Caki2 (cell line): ENCODE measurements at regions not wholly inside any gene's neighbourhood (a gene's known extent, or its start where the extent isn't known, plus 50 kb on each side); places are given as distances from the start of the nearest gene placed in this dataset.
"Not testable (repeated sequence)": the region's sequence is repeated elsewhere in the genome, so short reads cannot be mapped to it uniquely, and the experiment has no call there.

ENCODE experiments used
- DNase-seq: peaks from one replicate; pipeline ENCODE4 v3.0.0-alpha.2; 2015; ENCODE audit warnings: low read depth
- in situ Hi-C: cut with HindIII; loops from 2 replicates; pipeline ENCODE4 v1.10.0; 2016; ENCODE audit warnings: low sequenced_read_pairs, low pct_unique_long_range_greater_than_20kb, mixed read lengths

GRCh38 chr2:190005513-190005912 is 57.0 kb downstream of the MSTN start:
- no peak for DNase-seq
- in situ Hi-C loops = no loop called here

DNA sequence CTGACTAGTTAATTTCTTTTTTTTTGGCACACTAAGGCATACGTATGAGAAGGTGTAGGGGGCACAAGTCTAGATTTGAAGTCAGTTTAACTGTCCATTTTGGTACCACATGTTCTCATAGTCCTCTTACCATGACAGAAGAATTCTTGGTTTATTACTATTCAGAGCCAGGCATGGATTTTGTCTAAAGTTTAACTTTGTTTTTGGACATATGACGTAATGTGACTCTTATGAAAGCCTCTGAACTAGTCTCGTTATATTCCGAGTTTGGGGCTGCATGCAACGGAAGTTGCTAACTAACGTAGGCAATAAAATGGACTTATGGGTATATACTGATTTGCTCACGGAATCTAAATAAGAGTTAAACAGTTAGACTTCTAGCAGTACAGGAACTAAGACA is 62.9 kb downstream of the MSTN start:
- DNase-seq = no peak
- in situ Hi-C loops = no loop called here

DNA sequence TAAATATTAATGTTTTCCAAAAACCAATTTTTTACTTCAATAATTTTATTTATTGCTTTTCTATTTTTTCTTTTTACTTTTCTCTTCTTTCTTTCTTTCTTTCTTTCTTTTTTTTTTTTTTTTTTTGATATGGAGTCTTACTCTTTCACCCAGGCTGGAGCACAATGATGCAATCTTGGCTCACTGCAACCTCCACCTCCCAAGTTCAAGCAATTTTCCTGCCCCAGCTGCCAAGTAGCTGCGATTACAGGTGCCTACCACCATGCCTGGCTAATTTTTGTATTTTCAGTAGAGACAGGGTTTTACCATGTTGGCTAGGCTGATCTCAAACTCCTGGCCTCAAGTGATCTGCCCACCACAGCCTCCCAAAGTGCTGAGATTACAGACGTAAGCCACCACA is 63.9 kb downstream of the MSTN start:
- in situ Hi-C loops, DNase-seq: not testable (repeated sequence)

- in situ Hi-C loops = no loop called here
- no peak for DNase-seq
These were observed 65.5 kb downstream of the MSTN start for GRCh38 chr2:189997016-189997415.

DNA sequence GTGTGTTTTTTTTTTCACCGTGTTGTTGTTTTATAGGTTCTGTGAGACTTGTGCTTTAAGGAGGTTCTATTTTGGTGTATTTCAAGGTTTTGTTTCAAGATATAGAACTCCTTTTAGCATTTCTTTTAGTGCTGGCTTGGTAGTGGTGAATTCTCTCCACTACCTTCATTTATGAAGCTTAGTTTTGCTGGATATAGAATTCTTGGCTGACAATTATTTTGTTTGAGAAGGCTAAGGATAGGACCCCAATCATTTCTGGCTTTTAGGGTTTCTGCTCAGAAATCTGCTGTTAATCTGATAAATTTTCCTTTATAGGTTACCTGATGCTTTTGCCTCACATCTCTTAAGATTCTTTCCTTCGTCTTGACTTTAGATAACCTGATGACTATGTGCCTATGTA is 66.8 kb downstream of the MSTN start:
- no peak for DNase-seq
- in situ Hi-C loops = no loop called here

- DNase-seq = no peak
These were observed 79.6 kb downstream of the MSTN start for GRCh38 chr2:189982780-189983394.

GRCh38 chr2:189982087-189982486 is 80.4 kb downstream of the MSTN start:
- no peak for DNase-seq
- in situ Hi-C loops = no loop called here

More at GRCh38 chr2:189982780-189983394, 79.6 kb downstream of the MSTN start:
- in situ Hi-C loops = no loop called here

GRCh38 chr2:189976488-189976887 is 86.0 kb downstream of the MSTN start:
- in situ Hi-C loops, DNase-seq: not testable (repeated sequence)

DNA sequence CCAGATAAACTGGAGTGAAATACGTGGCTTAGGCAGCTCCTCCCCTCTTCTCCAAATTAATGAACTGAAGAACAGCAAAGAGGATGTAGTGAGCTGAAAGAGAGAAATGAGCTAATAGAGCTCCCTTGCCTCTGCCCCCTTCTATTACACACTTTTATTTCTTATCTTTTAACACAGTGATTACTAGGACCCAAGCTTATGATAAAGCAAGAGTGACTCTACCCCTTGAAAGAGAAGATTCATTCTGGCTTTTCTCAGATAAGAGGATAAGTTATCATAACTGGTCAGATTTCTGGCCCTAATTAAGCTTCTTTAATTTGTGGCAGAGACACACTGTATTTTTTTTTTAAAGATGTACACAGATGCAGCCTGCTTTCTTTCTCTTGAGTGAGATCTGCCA is 102.2 kb downstream of the MSTN start:
- no peak for DNase-seq
- in situ Hi-C loops = no loop called here

GRCh38 chr2:189959450-189959849 is 103.1 kb downstream of the MSTN start:
- in situ Hi-C loops = no loop called here
- DNase-seq = no peak

DNA sequence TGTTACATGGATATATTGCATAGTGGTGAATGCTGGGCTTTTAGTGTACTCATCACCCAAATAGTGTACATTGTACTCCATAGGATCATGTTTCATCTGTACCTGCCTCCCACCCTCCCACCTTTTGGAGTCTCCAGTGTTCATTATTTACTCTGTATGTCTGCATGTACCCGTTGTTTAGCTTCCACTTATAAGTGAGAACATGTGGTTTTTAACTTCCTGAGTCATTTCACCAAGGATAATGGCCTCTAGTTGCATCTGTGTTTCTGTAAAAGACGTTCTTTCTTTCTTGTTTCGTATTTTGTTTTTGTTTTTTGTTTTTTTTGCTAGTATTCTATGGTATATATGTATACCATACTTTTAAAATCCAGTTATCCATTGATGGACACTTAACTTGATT is 107.5 kb downstream of the MSTN start:
- in situ Hi-C loops = no loop called here
- DNase-seq = no peak

GRCh38 chr2:189952536-189953109 is 109.9 kb downstream of the MSTN start:
- DNase-seq = no peak
- in situ Hi-C loops = no loop called here

GRCh38 chr2:189951791-189952535 is 110.6 kb downstream of the MSTN start:
- in situ Hi-C loops = no loop called here
- no peak for DNase-seq

GRCh38 chr2:189943009-189943408 is 119.5 kb downstream of the MSTN start:
- in situ Hi-C loops = no loop called here

DNA sequence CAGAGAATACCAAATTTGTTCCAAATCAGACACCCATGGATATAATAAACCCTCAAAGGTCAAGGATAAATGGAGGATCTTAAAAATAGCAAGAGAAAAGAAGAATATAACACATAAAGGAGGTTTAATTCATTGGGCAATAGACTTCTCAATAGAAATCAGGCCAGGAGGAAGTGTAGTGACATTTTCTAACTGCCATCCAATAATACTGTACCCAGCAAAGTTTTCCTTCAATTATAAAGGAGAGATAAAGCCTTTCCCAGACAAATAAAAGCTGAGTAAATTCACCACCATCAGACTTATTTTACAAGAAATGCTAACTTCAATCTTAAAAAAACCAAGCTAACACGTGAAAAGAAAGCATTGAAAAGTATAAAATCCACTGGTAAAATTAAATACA is 121.6 kb downstream of the MSTN start:
- in situ Hi-C loops = no loop called here

More at GRCh38 chr2:189943009-189943408, 119.5 kb downstream of the MSTN start:
- DNase-seq = no peak

GRCh38 chr2:189937691-189938090 is 124.8 kb downstream of the MSTN start:
- no peak for DNase-seq
- in situ Hi-C loops = no loop called here

More for the DNA sequence above, 121.6 kb downstream of the MSTN start:
- no peak for DNase-seq

- in situ Hi-C loops = no loop called here
- peak; percentile 2 for DNase-seq
These were observed 128.6 kb downstream of the MSTN start for GRCh38 chr2:189933911-189934399.

- in situ Hi-C loops = no loop called here
- no peak for DNase-seq
These were observed 129.5 kb downstream of the MSTN start for GRCh38 chr2:189933041-189933440.

GRCh38 chr2:189927823-189928222 is 134.7 kb downstream of the MSTN start:
- no peak for DNase-seq
- in situ Hi-C loops = no loop called here
